OCI-LY3 (cell line): ENCODE measurements at regions not wholly inside any gene's neighbourhood (a gene's known extent, or its start where the extent isn't known, plus 50 kb on each side); places are given as distances from the start of the nearest gene placed in this dataset.

Experiments used
- H2AFZ ChIP-seq: fragments of 200-600, 300-600 bp; shearing (Covaris generic); 2 replicates; pipeline ENCODE4 v1.6.0; 2014; ENCODE audit warnings: antibody characterized with exemption, low read depth, low read length
- H3K27ac ChIP-seq: fragments of 200-600, 300-600 bp; sonication (generic); 2 replicates; pipeline ENCODE4 v1.5.1; 2014; ENCODE audit warnings: mild to moderate bottlenecking, low read length, moderate library complexity, mixed read lengths
- H3K27me3 ChIP-seq: fragments of 200-600, 300-600 bp; sonication (generic); 2 replicates; pipeline ENCODE4 v1.6.1; 2014; ENCODE audit warnings: low read depth, low read length, mixed read lengths
- H3K36me3 ChIP-seq: fragments of 200-600, 300-600 bp; sonication (generic); replicated peaks from 2 replicates; pipeline ENCODE3; 2014; ENCODE audit warnings: low read depth, low read length, mixed read lengths
- H3K4me1 ChIP-seq: fragments of 300-600, 200-600 bp; sonication (generic); 2 replicates; pipeline ENCODE4 v1.6.1; 2014; ENCODE audit warnings: low read length, mixed read lengths
- H3K4me2 ChIP-seq: fragments of 200-600, 300-600 bp; sonication (generic); 2 replicates; pipeline ENCODE4 v1.6.1; 2014; ENCODE audit warnings: low read length, mixed read lengths
- H3K4me3 ChIP-seq: fragments of 300-600, 200-600 bp; sonication (generic); 2 replicates; pipeline ENCODE4 v1.5.1; 2014; ENCODE audit warnings: antibody characterized with exemption, mild to moderate bottlenecking, low read length, moderate library complexity
- H3K79me2 ChIP-seq: fragments of 300-600, 200-600 bp; shearing (Covaris generic); 2 replicates; pipeline ENCODE4 v1.6.1; 2014; ENCODE audit warnings: mild to moderate bottlenecking, low read length, mixed read lengths
- H3K9ac ChIP-seq: fragments of 300-600, 200-600 bp; shearing (Covaris generic); 2 replicates; pipeline ENCODE4 v1.6.0; 2014; ENCODE audit warnings: mild to moderate bottlenecking, low read length, moderate library complexity
- H3K9me3 ChIP-seq: fragments of 200-600, 300-600 bp; shearing (Covaris generic); 2 replicates; pipeline ENCODE4 v1.6.1; 2014; ENCODE audit warnings: low read length, mixed read lengths; ENCODE audit not compliant: insufficient read depth
- H4K20me1 ChIP-seq: fragments of 200-600, 300-600 bp; sonication (generic); 2 replicates; pipeline ENCODE4 v1.6.1; 2016; ENCODE audit warnings: low read length, mixed read lengths; ENCODE audit not compliant: insufficient read depth
- EZH2phosphoT487 ChIP-seq: fragments of 200-600 bp; shearing (Covaris generic); IDR thresholded peaks from 2 replicates; pipeline ENCODE4 v1.6.1; 2018; ENCODE audit warnings: antibody characterized with exemption, mixed run types, low read depth
- TF ChIP-seq, protein P1 (sequence below): fragments of 200-600, 300-600 bp; sonication (generic); IDR thresholded peaks from 2 replicates; pipeline ENCODE4 v1.5.1; 2014; ENCODE audit warnings: antibody characterized with exemption, low read length, low read depth

DNA sequence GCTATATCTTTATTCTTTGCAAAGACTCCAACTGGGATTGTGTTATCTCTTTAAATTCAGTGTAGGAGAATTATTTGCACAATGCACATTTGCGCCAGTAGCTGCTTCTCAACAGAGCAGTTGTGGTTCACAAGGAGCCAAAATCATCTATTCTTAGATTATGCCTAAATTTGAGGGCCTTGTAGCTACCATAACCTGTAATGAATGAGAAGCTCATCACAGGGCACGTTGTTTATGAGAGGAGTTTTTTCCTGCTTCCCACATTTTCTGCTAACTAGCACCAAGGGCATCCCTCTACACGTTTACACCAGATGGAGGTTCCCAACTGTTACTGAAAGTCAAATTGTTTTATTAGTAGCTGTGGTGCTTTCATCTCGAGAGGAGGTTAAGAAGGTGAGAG, 322.4 kb downstream of the TMEM161B start:
- no peak overlapping the region for H3K4me2 ChIP-seq
- no peak overlapping the region for H2AFZ ChIP-seq
- H3K4me3 ChIP-seq = no peak overlapping the region
- H3K27ac ChIP-seq = no peak overlapping the region
- H3K79me2 ChIP-seq = no peaks in the 10 kb centered on the region
- no peaks in the 10 kb centered on the region for H4K20me1 ChIP-seq
- H3K27me3 ChIP-seq = no peaks in the 10 kb centered on the region
- H3K9ac ChIP-seq = no peak overlapping the region
- no peaks in the 10 kb centered on the region for H3K9me3 ChIP-seq
- TF ChIP-seq EZH2phosphoT487 = no peak
- TF ChIP-seq, protein P1, sequence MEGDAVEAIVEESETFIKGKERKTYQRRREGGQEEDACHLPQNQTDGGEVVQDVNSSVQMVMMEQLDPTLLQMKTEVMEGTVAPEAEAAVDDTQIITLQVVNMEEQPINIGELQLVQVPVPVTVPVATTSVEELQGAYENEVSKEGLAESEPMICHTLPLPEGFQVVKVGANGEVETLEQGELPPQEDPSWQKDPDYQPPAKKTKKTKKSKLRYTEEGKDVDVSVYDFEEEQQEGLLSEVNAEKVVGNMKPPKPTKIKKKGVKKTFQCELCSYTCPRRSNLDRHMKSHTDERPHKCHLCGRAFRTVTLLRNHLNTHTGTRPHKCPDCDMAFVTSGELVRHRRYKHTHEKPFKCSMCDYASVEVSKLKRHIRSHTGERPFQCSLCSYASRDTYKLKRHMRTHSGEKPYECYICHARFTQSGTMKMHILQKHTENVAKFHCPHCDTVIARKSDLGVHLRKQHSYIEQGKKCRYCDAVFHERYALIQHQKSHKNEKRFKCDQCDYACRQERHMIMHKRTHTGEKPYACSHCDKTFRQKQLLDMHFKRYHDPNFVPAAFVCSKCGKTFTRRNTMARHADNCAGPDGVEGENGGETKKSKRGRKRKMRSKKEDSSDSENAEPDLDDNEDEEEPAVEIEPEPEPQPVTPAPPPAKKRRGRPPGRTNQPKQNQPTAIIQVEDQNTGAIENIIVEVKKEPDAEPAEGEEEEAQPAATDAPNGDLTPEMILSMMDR = no peak
- no peaks in the 10 kb centered on the region for H3K36me3 ChIP-seq
- no peaks in the 10 kb centered on the region for H3K4me1 ChIP-seq

GRCh38 chr5:87945286-87945650, 323.4 kb downstream of the TMEM161B start:
- TF ChIP-seq, protein P1 = no peak
- TF ChIP-seq EZH2phosphoT487 = no peak
- no peaks in the 10 kb centered on the region for H4K20me1 ChIP-seq
- no peaks in the 10 kb centered on the region for H3K9me3 ChIP-seq
- H3K36me3 ChIP-seq = no peaks in the 10 kb centered on the region
- H3K4me1 ChIP-seq = no peaks in the 10 kb centered on the region
- no peak overlapping the region for H3K9ac ChIP-seq
- no peak overlapping the region for H3K4me3 ChIP-seq
- no peaks in the 10 kb centered on the region for H3K79me2 ChIP-seq
- H3K4me2 ChIP-seq = no peak overlapping the region
- H2AFZ ChIP-seq = no peak overlapping the region
- no peak overlapping the region for H3K27ac ChIP-seq
- no peaks in the 10 kb centered on the region for H3K27me3 ChIP-seq

DNA sequence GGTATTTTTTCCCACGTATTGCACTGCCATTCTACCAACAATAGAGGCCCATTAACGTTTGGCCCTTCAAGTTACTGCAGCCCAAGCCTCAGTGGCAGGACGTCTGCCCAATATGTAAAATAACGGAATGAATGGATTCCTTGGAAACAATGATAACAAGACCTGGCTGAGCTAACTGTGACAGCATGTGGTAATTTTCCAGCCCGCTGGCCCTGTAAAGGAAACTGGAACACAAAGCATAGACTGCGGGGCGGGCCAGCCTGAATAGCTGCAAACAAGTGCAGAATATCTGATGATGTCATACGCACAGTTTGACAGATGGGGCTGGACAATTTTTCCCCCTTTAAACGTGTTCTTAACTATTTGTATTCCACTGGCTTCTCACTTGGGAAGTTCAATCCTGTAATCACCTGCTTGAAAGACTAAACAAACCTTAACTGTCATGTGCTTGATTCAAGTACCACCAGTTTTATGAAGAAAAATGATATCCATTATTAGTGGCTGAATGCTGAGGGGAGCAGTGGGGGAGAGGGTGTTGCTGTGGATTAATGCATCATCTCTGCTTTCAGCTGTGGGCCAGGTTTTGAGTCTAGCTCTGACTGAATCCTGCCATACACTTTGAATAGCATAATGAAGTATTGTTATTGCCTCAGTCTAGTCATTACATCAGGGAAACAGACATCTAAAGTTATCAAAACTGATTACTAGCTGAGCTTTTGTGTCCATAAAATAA, 323.9 kb downstream of the TMEM161B start:
- Histone ChIP-seq H2AFZ (no peak overlapping the region), H3K4me3 (no peak overlapping the region), H3K9ac (no peak overlapping the region), H3K4me2 (no peak overlapping the region), H3K4me1 (no peaks in the 10 kb centered on the region), H3K36me3 (no peaks in the 10 kb centered on the region), H3K79me2 (no peaks in the 10 kb centered on the region), H3K27me3 (no peaks in the 10 kb centered on the region), H3K9me3 (no peaks in the 10 kb centered on the region), H4K20me1 (no peaks in the 10 kb centered on the region), H3K27ac (no peak overlapping the region)
- TF ChIP-seq EZH2phosphoT487 = no peak
- TF ChIP-seq, protein P1 = no peak

- no peak overlapping the region for H3K4me3 ChIP-seq
- no peaks in the 10 kb centered on the region for H3K79me2 ChIP-seq
- no peaks in the 10 kb centered on the region for H3K9me3 ChIP-seq
- no peak overlapping the region for H3K27ac ChIP-seq
- TF ChIP-seq, protein P1 = no peak
- no peak for TF ChIP-seq EZH2phosphoT487
- no peaks in the 10 kb centered on the region for H4K20me1 ChIP-seq
- no peaks in the 10 kb centered on the region for H3K36me3 ChIP-seq
- H3K4me2 ChIP-seq = no peak overlapping the region
- H3K27me3 ChIP-seq = no peaks in the 10 kb centered on the region
- H3K4me1 ChIP-seq = no peaks in the 10 kb centered on the region
- no peak overlapping the region for H2AFZ ChIP-seq
- no peak overlapping the region for H3K9ac ChIP-seq
These were observed 327.9 kb downstream of the TMEM161B start for GRCh38 chr5:87940775-87941174.
